ENCODE measurements at regions not wholly inside any gene's neighbourhood (a gene's known extent, or its start where the extent isn't known, plus 50 kb on each side); places are given as distances from the start of the nearest gene placed in this dataset.

DNA sequence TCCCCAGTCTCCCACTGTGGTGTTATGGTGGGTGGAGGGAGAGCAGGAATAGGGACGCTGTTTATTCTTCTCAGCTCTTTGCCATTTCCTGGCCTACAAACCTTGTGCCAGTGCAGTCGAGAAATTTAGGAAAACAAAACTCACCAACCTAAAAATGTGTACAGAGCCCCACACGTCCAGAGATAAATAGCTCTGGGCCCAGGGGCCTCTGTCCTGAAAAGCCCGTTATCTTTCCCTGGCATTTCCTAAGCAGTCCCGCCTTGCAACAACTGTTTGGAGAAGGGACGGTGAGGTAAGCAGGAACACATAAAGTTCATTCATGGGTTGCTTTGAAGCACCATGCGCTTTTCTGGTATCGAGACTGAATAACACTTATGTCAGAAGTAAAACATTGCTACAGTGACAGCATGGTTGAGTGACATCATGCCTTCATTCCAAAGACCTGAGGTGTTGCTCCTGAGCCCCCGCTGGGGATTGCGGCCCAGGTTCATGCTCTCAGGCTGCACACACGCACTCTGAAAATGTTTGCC, 80.1 kb upstream of the NXT1 start:
- Histone ChIP-seq H3K27ac (ENCODE audit: low read depth in 1 of 2, low read length in 2 of 2) (no peak overlapping the region), H3K9me3 (ENCODE audit: control insufficient read depth in 4 of 4, low read length in 3 of 4) (peaks cover 0 to 7% (median 5%) of the 10 kb centered on the region in 4 donors), H3K27me3 (ENCODE audit: control insufficient read depth in 4 of 4, insufficient read depth in 4 of 4, low read length in 3 of 4) (no peaks in the 10 kb centered on the region), H3K4me3 (ENCODE audit: low read depth in 1 of 3, low read length in 3 of 3) (no peak overlapping the region), H3K9ac (ENCODE audit: low read depth in 1 of 2, low read length in 2 of 2) (no peak overlapping the region), H3K4me1 (ENCODE audit: control insufficient read depth in 4 of 4, insufficient read depth in 4 of 4, low read length in 3 of 4) (no peaks in the 10 kb centered on the region), H3K36me3 (ENCODE audit: control insufficient read depth in 4 of 4, insufficient read depth in 3 of 4, low read depth in 1 of 4, low read length in 3 of 4) (no peaks in the 10 kb centered on the region)
- TF ChIP-seq RXRA (IDR thresholded peaks at IDR 0.05) (no peak), FOXA2 (IDR thresholded peaks at IDR 0.05) (no peak), NR2F2 (IDR thresholded peaks at IDR 0.05) (no peak)
- TF ChIP-seq, protein P1, sequence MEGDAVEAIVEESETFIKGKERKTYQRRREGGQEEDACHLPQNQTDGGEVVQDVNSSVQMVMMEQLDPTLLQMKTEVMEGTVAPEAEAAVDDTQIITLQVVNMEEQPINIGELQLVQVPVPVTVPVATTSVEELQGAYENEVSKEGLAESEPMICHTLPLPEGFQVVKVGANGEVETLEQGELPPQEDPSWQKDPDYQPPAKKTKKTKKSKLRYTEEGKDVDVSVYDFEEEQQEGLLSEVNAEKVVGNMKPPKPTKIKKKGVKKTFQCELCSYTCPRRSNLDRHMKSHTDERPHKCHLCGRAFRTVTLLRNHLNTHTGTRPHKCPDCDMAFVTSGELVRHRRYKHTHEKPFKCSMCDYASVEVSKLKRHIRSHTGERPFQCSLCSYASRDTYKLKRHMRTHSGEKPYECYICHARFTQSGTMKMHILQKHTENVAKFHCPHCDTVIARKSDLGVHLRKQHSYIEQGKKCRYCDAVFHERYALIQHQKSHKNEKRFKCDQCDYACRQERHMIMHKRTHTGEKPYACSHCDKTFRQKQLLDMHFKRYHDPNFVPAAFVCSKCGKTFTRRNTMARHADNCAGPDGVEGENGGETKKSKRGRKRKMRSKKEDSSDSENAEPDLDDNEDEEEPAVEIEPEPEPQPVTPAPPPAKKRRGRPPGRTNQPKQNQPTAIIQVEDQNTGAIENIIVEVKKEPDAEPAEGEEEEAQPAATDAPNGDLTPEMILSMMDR (IDR thresholded peaks at IDR 0.05; ENCODE audit: low read depth, low read length, missing input control): no peak
- TF ChIP-seq, protein P2, sequence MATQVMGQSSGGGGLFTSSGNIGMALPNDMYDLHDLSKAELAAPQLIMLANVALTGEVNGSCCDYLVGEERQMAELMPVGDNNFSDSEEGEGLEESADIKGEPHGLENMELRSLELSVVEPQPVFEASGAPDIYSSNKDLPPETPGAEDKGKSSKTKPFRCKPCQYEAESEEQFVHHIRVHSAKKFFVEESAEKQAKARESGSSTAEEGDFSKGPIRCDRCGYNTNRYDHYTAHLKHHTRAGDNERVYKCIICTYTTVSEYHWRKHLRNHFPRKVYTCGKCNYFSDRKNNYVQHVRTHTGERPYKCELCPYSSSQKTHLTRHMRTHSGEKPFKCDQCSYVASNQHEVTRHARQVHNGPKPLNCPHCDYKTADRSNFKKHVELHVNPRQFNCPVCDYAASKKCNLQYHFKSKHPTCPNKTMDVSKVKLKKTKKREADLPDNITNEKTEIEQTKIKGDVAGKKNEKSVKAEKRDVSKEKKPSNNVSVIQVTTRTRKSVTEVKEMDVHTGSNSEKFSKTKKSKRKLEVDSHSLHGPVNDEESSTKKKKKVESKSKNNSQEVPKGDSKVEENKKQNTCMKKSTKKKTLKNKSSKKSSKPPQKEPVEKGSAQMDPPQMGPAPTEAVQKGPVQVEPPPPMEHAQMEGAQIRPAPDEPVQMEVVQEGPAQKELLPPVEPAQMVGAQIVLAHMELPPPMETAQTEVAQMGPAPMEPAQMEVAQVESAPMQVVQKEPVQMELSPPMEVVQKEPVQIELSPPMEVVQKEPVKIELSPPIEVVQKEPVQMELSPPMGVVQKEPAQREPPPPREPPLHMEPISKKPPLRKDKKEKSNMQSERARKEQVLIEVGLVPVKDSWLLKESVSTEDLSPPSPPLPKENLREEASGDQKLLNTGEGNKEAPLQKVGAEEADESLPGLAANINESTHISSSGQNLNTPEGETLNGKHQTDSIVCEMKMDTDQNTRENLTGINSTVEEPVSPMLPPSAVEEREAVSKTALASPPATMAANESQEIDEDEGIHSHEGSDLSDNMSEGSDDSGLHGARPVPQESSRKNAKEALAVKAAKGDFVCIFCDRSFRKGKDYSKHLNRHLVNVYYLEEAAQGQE (IDR thresholded peaks at IDR 0.05): no peak
- 47% methylated on average over 11 of the region's 11 CpGs for whole genome bisulfite sequencing
- no peak for DNase-seq (ENCODE audit: low spot score)

DNA sequence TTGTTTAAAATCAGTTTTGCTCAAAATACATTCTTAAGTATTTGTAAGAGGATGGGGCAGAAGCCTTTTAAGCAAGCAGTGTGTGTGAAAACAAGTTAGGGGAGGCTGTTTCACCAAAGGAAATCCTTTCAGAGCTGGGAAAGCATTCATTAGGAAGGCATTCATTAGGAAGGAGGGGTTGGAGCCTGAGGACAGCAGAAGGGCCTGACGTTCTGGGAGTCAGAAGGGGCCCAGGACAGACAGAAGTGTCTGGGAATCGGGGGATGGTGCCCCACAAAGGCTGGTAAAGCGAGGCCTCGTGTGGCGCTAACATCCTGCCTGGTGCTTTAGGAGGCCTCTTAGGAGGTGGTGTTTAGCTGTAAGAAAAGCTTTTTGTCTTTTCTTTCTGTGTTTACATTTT, 80.6 kb upstream of the NXT1 start:
- WGBS: 63% methylated on average over 5 of the region's 5 CpGs
- no peaks in the 10 kb centered on the region for H3K4me1 ChIP-seq (ENCODE audit: control insufficient read depth in 4 of 4, insufficient read depth in 4 of 4, low read length in 3 of 4)
- H3K9me3 ChIP-seq (ENCODE audit: control insufficient read depth in 4 of 4, low read length in 3 of 4): peaks cover 0 to 7% (median 5%) of the 10 kb centered on the region in 4 donors
- no peaks in the 10 kb centered on the region for H3K27me3 ChIP-seq (ENCODE audit: control insufficient read depth in 4 of 4, insufficient read depth in 4 of 4, low read length in 3 of 4)
- H3K27ac ChIP-seq (ENCODE audit: low read depth in 1 of 2, low read length in 2 of 2): no peak overlapping the region
- no peaks in the 10 kb centered on the region for H3K36me3 ChIP-seq (ENCODE audit: control insufficient read depth in 4 of 4, insufficient read depth in 3 of 4, low read depth in 1 of 4, low read length in 3 of 4)
- TF ChIP-seq FOXA2 (IDR thresholded peaks at IDR 0.05): no peak
- TF ChIP-seq, protein P2 (IDR thresholded peaks at IDR 0.05): no peak
- TF ChIP-seq FOXA1 (IDR thresholded peaks at IDR 0.05): no peak
- TF ChIP-seq, protein P3, sequence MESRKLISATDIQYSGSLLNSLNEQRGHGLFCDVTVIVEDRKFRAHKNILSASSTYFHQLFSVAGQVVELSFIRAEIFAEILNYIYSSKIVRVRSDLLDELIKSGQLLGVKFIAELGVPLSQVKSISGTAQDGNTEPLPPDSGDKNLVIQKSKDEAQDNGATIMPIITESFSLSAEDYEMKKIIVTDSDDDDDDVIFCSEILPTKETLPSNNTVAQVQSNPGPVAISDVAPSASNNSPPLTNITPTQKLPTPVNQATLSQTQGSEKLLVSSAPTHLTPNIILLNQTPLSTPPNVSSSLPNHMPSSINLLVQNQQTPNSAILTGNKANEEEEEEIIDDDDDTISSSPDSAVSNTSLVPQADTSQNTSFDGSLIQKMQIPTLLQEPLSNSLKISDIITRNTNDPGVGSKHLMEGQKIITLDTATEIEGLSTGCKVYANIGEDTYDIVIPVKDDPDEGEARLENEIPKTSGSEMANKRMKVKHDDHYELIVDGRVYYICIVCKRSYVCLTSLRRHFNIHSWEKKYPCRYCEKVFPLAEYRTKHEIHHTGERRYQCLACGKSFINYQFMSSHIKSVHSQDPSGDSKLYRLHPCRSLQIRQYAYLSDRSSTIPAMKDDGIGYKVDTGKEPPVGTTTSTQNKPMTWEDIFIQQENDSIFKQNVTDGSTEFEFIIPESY (IDR thresholded peaks at IDR 0.05): no peak
- TF ChIP-seq EGR1 (IDR thresholded peaks at IDR 0.05; ENCODE audit: low read depth in 2 of 2): no peak
- TF ChIP-seq SP1 (IDR thresholded peaks at IDR 0.05): no peak
- TF ChIP-seq GABPA (IDR thresholded peaks at IDR 0.05 in 1 of 2, conservative IDR thresholded peaks at IDR 0.05 in 1 of 2): no peak
- TF ChIP-seq TAF1 (conservative IDR thresholded peaks at IDR 0.05): no peak
- no peak for TF ChIP-seq RAD21 (IDR thresholded peaks at IDR 0.05)
- TF ChIP-seq, protein P4, sequence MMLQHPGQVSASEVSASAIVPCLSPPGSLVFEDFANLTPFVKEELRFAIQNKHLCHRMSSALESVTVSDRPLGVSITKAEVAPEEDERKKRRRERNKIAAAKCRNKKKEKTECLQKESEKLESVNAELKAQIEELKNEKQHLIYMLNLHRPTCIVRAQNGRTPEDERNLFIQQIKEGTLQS (IDR thresholded peaks at IDR 0.05): no peak
- TF ChIP-seq JUND (IDR thresholded peaks at IDR 0.05): no peak
- no peak for TF ChIP-seq YY1 (IDR thresholded peaks at IDR 0.05)
- TF ChIP-seq NR2F2 (IDR thresholded peaks at IDR 0.05): no peak
- no peak for TF ChIP-seq HNF4G (IDR thresholded peaks at IDR 0.05)
- TF ChIP-seq RXRA (IDR thresholded peaks at IDR 0.05): no peak
- no peak for TF ChIP-seq HNF4A (conservative IDR thresholded peaks at IDR 0.05)
- TF ChIP-seq, protein P5, sequence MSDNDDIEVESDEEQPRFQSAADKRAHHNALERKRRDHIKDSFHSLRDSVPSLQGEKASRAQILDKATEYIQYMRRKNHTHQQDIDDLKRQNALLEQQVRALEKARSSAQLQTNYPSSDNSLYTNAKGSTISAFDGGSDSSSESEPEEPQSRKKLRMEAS (IDR thresholded peaks at IDR 0.05): no peak
- TF ChIP-seq, protein P1 (IDR thresholded peaks at IDR 0.05; ENCODE audit: low read depth, low read length, missing input control): no peak
- no peak overlapping the region for H3K4me3 ChIP-seq (ENCODE audit: low read depth in 1 of 3, low read length in 3 of 3)
- DNase-seq (ENCODE audit: low spot score): no peak
- H3K9ac ChIP-seq (ENCODE audit: low read depth in 1 of 2, low read length in 2 of 2): no peak overlapping the region
